OCI-LY7 (cell line): ENCODE measurements at regions not wholly inside any gene's neighbourhood (a gene's known extent, or its start where the extent isn't known, plus 50 kb on each side); places are given as distances from the start of the nearest gene placed in this dataset.

Source experiments
- CTCF ChIP-seq: fragments of 200-600 bp; sonication (generic); conservative IDR thresholded peaks from 2 replicates; pipeline ENCODE4 v1.5.1; 2014; ENCODE audit warnings: mild to moderate bottlenecking, antibody characterized with exemption, low read length, moderate library complexity, mixed read lengths
- EZH2phosphoT487 ChIP-seq: fragments of 200-600 bp; sonication (generic); IDR thresholded peaks from 2 replicates; pipeline ENCODE4 v1.6.1; 2018; ENCODE audit warnings: low read depth, borderline replicate concordance, mild to moderate bottlenecking, mixed run types, antibody characterized with exemption, low read length, moderate library complexity, mixed read lengths

GRCh38 chr2:120828829-120829632, 93.4 kb downstream of the GLI2 start:
- TF ChIP-seq EZH2phosphoT487 (no peak), CTCF (no peak)
